Mesothelial cell of epicardium (in vitro differentiated cells): ENCODE measurements at regions not wholly inside any gene's neighbourhood (a gene's known extent, or its start where the extent isn't known, plus 50 kb on each side); places are given as distances from the start of the nearest gene placed in this dataset.
"Not testable (repeated sequence)": the region's sequence is repeated elsewhere in the genome, so short reads cannot be mapped to it uniquely, and the experiment has no call there.

Experiments used
- DNase-seq, 2 experiments: peaks; one replicate each; pipeline ENCODE4 v3.0.0; 2021; ENCODE audit warnings: low spot score in 2 of 2; ENCODE audit not compliant: unreplicated experiment in 2 of 2
- H3K27ac Mint-ChIP-seq: 2 replicates; pipeline ENCODE4 v1.8.0; 2021; ENCODE audit warnings: mixed read lengths
- H3K27me3 Mint-ChIP-seq: 2 replicates; pipeline ENCODE4 v1.8.0; 2021; ENCODE audit warnings: low read depth, mixed read lengths
- H3K36me3 Mint-ChIP-seq: 2 replicates; pipeline ENCODE4 v1.8.0; 2021; ENCODE audit warnings: mixed read lengths
- H3K4me1 Mint-ChIP-seq: 2 replicates; pipeline ENCODE4 v1.8.0; 2021; ENCODE audit warnings: mixed read lengths
- H3K4me3 Mint-ChIP-seq: 2 replicates; pipeline ENCODE4 v1.8.0; 2021; ENCODE audit warnings: mild to moderate bottlenecking, moderate library complexity, mixed read lengths
- H3K9me3 Mint-ChIP-seq: 2 replicates; pipeline ENCODE4 v1.8.0; 2021; ENCODE audit warnings: mixed read lengths
- TF ChIP-seq, protein P1 (sequence below): fragments of 200-600 bp; sonication (generic); IDR thresholded peaks from one replicate; pipeline ENCODE4 v1.5.0; 2021; ENCODE audit warnings: antibody characterized with exemption; ENCODE audit not compliant: unreplicated experiment

DNA sequence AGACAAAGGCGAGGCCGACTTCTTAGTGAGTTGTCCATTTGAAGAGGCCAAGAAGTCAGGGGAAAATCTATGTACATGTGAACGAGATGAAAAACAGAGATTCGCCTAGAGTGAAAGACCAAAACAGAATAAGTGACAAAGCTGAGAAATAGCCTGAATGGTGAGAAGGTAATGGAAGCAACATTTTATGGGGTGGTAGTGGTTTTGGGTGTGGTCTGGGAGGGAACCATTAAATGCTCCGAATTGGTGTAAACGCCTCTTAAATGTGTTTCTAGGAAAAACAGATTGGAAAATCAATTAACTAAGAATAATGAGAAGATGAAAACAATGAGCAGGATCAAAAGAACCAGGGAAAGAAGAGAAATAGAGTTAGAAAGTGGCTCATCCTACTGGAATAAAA lies 83.8 kb upstream of the MANSC4 start:
- no peak for DNase-seq
- Mint-ChIP-seq H3K4me1 (peaks cover 7% of the 10 kb centered on the region), H3K36me3 (no peaks in the 10 kb centered on the region), H3K27ac (no peak overlapping the region), H3K4me3 (no peak overlapping the region), H3K27me3 (no peaks in the 10 kb centered on the region), H3K9me3 (no peaks in the 10 kb centered on the region)
- TF ChIP-seq, protein P1, sequence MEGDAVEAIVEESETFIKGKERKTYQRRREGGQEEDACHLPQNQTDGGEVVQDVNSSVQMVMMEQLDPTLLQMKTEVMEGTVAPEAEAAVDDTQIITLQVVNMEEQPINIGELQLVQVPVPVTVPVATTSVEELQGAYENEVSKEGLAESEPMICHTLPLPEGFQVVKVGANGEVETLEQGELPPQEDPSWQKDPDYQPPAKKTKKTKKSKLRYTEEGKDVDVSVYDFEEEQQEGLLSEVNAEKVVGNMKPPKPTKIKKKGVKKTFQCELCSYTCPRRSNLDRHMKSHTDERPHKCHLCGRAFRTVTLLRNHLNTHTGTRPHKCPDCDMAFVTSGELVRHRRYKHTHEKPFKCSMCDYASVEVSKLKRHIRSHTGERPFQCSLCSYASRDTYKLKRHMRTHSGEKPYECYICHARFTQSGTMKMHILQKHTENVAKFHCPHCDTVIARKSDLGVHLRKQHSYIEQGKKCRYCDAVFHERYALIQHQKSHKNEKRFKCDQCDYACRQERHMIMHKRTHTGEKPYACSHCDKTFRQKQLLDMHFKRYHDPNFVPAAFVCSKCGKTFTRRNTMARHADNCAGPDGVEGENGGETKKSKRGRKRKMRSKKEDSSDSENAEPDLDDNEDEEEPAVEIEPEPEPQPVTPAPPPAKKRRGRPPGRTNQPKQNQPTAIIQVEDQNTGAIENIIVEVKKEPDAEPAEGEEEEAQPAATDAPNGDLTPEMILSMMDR: no peak

DNA sequence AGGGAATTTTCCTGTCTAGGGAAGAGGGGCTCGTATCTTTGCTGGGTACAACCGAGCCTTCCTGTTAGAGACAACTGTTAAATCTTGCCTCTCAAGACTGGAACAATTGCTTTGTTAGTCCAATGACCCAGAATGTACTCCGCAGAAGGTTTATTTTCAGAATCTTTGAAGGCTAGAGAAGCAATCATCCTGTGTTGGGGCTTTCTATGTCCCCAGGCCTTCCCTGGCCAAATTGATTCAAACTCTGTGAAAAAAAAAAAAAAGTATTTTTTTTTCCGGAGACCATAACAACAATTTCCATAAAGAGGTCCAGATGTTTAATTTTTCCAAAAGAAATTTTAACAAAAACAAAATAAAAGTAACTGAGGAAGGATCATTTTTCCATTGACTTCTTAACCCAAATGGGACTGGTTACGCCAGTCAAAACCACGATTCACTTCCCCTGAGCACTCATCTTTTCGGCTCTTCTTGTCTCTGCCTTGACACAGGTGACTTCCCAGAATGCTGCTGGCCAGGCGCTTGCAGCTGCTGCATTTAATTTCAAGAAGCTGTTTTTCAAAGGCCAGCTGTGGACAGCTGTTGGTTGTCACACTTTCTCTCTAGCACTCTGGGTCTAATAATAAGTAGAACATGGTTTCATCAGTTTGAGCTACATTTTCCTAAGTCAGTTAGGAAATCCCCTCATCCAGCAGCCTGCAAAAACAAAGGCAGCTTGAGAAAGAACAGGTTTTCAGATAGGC lies 81.6 kb upstream of the MANSC4 start:
- no peak overlapping the region for H3K27ac Mint-ChIP-seq
- no peaks in the 10 kb centered on the region for H3K36me3 Mint-ChIP-seq

DNA sequence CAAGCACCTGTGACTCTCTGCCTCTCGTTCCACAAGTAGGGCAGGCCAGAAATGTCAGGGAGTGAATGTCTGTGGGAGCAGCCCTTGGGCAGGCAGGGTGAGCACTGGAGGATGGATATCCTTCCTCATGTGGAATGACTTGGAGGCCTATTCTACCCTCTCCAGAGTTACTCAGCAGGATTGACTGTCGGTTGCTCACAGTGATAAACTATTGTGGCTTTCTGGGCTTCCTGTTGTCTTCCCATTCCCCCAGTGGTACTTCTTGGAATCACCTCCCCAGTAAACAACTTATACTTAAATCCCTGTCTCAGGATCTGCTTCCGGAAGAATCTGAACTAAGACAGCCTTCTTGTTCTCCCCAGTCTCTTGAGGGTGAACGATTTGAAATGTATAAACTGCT lies 79.6 kb upstream of the MANSC4 start:
- no peak overlapping the region for H3K4me3 Mint-ChIP-seq

More for the DNA sequence above, 81.6 kb upstream of the MANSC4 start:
- TF ChIP-seq, protein P1: no peak
- DNase-seq: no peak
- no peak overlapping the region for H3K4me3 Mint-ChIP-seq
- peaks cover 5% of the 10 kb centered on the region for H3K9me3 Mint-ChIP-seq
- no peaks in the 10 kb centered on the region for H3K27me3 Mint-ChIP-seq
- H3K4me1 Mint-ChIP-seq: peaks cover 4% of the 10 kb centered on the region

DNA sequence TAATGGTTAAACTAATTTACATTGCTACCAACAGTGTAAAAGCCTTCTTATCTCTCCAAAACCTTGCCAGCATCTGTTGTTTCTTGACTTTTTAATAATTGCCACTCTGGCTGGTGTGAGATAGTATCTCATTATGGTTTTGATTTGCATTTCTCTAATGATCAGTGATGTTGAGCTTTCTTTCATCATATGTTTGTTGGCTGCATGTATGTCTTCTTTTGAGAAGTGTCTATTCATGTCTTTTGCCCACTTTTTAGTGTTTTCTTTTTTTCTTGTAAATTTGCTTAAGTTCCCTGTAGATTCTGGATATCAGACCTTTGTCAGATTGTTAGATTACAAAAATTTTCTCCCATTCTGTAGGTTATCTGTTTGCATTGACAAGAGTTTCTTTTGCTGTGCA lies 77.0 kb upstream of the MANSC4 start:
- H3K27me3 Mint-ChIP-seq, H3K4me1 Mint-ChIP-seq, H3K36me3 Mint-ChIP-seq, H3K27ac Mint-ChIP-seq, DNase-seq, H3K4me3 Mint-ChIP-seq: not testable (repeated sequence)
- H3K9me3 Mint-ChIP-seq: peaks cover 10% of the 10 kb centered on the region

More for the DNA sequence above, 79.6 kb upstream of the MANSC4 start:
- Mint-ChIP-seq H3K9me3 (peaks cover 5% of the 10 kb centered on the region), H3K36me3 (no peaks in the 10 kb centered on the region), H3K27me3 (no peaks in the 10 kb centered on the region), H3K27ac (no peak overlapping the region), H3K4me1 (no peaks in the 10 kb centered on the region)
- DNase-seq: no peak
- TF ChIP-seq, protein P1: no peak

DNA sequence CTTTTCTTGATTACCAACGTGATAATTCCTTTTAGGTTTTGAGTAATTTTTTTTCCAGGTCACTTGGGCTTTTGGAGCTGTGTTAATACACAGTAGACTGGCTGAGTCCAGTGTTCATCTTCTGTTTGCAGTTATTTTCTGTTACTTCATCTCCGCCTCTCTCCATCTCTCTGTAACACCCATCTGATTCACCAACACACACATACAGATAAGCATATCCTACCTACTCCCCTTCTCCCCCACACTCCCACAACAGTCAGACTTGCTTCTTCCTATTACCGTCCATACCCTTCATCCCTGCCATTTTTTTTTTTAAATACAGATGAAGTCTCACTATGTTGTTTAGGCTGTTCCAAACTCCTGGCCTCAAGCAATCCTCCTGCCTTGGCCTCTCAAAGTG lies 72.7 kb upstream of the MANSC4 start:
- Mint-ChIP-seq H3K4me1 (no peaks in the 10 kb centered on the region), H3K27ac (no peak overlapping the region), H3K9me3 (peaks cover 37% of the 10 kb centered on the region), H3K27me3 (no peaks in the 10 kb centered on the region), H3K4me3 (no peak overlapping the region), H3K36me3 (peaks cover 5% of the 10 kb centered on the region)
- TF ChIP-seq, protein P1: no peak
- DNase-seq: no peak
